ENCODE measurements at regions not wholly inside any gene's neighbourhood (a gene's known extent, or its start where the extent isn't known, plus 50 kb on each side); places are given as distances from the start of the nearest gene placed in this dataset.

- no peaks in the 10 kb centered on the region for H3K4me1 ChIP-seq
- no peak overlapping the region for H2AFZ ChIP-seq
- no peak overlapping the region for H3K4me2 ChIP-seq (ENCODE audit: low read length)
- H3K4me3 ChIP-seq (ENCODE audit: low read depth, low read length), result no peak overlapping the region
- H3K27ac ChIP-seq, result no peak overlapping the region
- no peaks in the 10 kb centered on the region for H3K27me3 ChIP-seq (ENCODE audit: control insufficient read depth, insufficient read depth, low read length)
- H3K9me3 ChIP-seq (ENCODE audit: control insufficient read depth, low read length), result no peaks in the 10 kb centered on the region
- no peaks in the 10 kb centered on the region for H3K79me2 ChIP-seq
- TF ChIP-seq CTCF (IDR thresholded peaks at IDR 0.05), result no peak
- no peaks in the 10 kb centered on the region for H3K36me3 ChIP-seq (ENCODE audit: control insufficient read depth, insufficient read depth, low read length)
- no peak overlapping the region for H3K9ac ChIP-seq
These were observed 369.1 kb downstream of the C16orf95 start for GRCh38 chr16:86948046-86948445.

GRCh38 chr16:86949116-86949515, 368.1 kb downstream of the C16orf95 start:
- no peak for TF ChIP-seq CTCF (IDR thresholded peaks at IDR 0.05)
- no peak overlapping the region for H3K4me2 ChIP-seq (ENCODE audit: low read length)
- H3K9ac ChIP-seq, result no peak overlapping the region
- no peak overlapping the region for H3K27ac ChIP-seq
- no peaks in the 10 kb centered on the region for H3K79me2 ChIP-seq
- no peaks in the 10 kb centered on the region for H3K27me3 ChIP-seq (ENCODE audit: control insufficient read depth, insufficient read depth, low read length)
- no peaks in the 10 kb centered on the region for H3K36me3 ChIP-seq (ENCODE audit: control insufficient read depth, insufficient read depth, low read length)
- no peak overlapping the region for H2AFZ ChIP-seq
- no peaks in the 10 kb centered on the region for H3K4me1 ChIP-seq
- H3K4me3 ChIP-seq (ENCODE audit: low read depth, low read length), result no peak overlapping the region
- no peaks in the 10 kb centered on the region for H3K9me3 ChIP-seq (ENCODE audit: control insufficient read depth, low read length)

GRCh38 chr16:86949630-86950029, 367.6 kb downstream of the C16orf95 start:
- Histone ChIP-seq H3K4me3 (ENCODE audit: low read depth, low read length) (no peak overlapping the region), H3K9me3 (ENCODE audit: control insufficient read depth, low read length) (no peaks in the 10 kb centered on the region), H3K79me2 (no peaks in the 10 kb centered on the region)

GRCh38 chr16:86951041-86951822, 366.0 kb downstream of the C16orf95 start:
- Histone ChIP-seq H3K79me2 (no peaks in the 10 kb centered on the region), H3K4me1 (no peaks in the 10 kb centered on the region), H3K27me3 (ENCODE audit: control insufficient read depth, insufficient read depth, low read length) (no peaks in the 10 kb centered on the region), H3K27ac (no peak overlapping the region), H3K9ac (no peak overlapping the region), H3K36me3 (ENCODE audit: control insufficient read depth, insufficient read depth, low read length) (no peaks in the 10 kb centered on the region), H3K4me2 (ENCODE audit: low read length) (no peak overlapping the region), H3K4me3 (ENCODE audit: low read depth, low read length) (no peak overlapping the region), H3K9me3 (ENCODE audit: control insufficient read depth, low read length) (no peaks in the 10 kb centered on the region), H2AFZ (no peak overlapping the region)
- no peak for TF ChIP-seq CTCF (IDR thresholded peaks at IDR 0.05)

More at GRCh38 chr16:86949630-86950029, 367.6 kb downstream of the C16orf95 start:
- H2AFZ ChIP-seq, result no peak overlapping the region
- H3K27me3 ChIP-seq (ENCODE audit: control insufficient read depth, insufficient read depth, low read length), result no peaks in the 10 kb centered on the region
- no peak overlapping the region for H3K4me2 ChIP-seq (ENCODE audit: low read length)
- no peaks in the 10 kb centered on the region for H3K4me1 ChIP-seq
- H3K9ac ChIP-seq, result no peak overlapping the region
- no peaks in the 10 kb centered on the region for H3K36me3 ChIP-seq (ENCODE audit: control insufficient read depth, insufficient read depth, low read length)
- no peak for TF ChIP-seq CTCF (IDR thresholded peaks at IDR 0.05)
- no peak overlapping the region for H3K27ac ChIP-seq
